ENCODE measurements at regions not wholly inside any gene's neighbourhood (a gene's known extent, or its start where the extent isn't known, plus 50 kb on each side); places are given as distances from the start of the nearest gene placed in this dataset.

DNA sequence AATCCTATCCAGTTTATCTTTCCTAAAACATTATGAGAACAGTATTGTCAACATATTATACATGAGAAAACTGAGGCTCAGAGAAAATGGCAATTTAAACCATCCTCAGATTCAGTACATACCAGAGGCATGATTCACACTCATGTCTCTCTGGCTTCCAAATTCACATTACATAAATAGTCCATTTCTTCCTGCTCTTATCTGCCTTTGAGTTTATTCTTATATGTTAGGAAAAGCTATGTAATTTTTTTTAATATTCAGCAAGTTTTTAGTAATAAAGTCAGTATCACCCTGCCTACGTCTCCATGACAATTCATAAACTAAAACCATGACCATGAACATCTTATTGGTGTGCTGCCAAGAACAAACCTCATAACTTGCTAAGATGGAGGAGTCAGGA lies 1260.2 kb upstream of the SORCS1 start:
- Histone ChIP-seq H3K18ac (ENCODE audit: extremely low read depth, low read length) (no peak overlapping the region), H2BK120ac (replicated peaks; ENCODE audit: low read depth, low read length) (no peak overlapping the region), H4K20me1 (replicated peaks in 1 of 2; ENCODE audit: control insufficient read depth in 1 of 2, insufficient read depth in 2 of 2, low read length in 2 of 2) (no peaks in the 10 kb centered on the region), H2BK20ac (ENCODE audit: low read length) (no peak overlapping the region), H3K9me3 (ENCODE audit: insufficient read depth in 2 of 2, low read depth in 1 of 2, low read length in 1 of 2) (no peaks in the 10 kb centered on the region), H3K23ac (ENCODE audit: insufficient read length) (no peak overlapping the region), H4K8ac (ENCODE audit: extremely low read depth, insufficient read depth, low read length) (no peak overlapping the region), H2BK15ac (ENCODE audit: low read length) (no peak overlapping the region), H3K27ac (ENCODE audit: low read depth, low read length) (no peak overlapping the region), H3K9ac (replicated peaks in 1 of 4; ENCODE audit: extremely low read depth in 1 of 4, low read depth in 3 of 4, low read length in 3 of 4) (no peak overlapping the region), H3K4me1 (replicated peaks in 1 of 4; ENCODE audit: control insufficient read depth in 3 of 4, insufficient read depth in 4 of 4, low read length in 3 of 4) (no peaks in the 10 kb centered on the region), H2AFZ (ENCODE audit: low read length) (no peak overlapping the region), H3K79me2 (ENCODE audit: control insufficient read depth in 1 of 2, insufficient read depth in 2 of 2, low read length in 2 of 2) (no peaks in the 10 kb centered on the region), H3K27me3 (replicated peaks in 1 of 4; ENCODE audit: control insufficient read depth in 3 of 4, extremely low read depth in 1 of 4, insufficient read depth in 3 of 4, low read length in 3 of 4) (no peaks in the 10 kb centered on the region), H2BK12ac (ENCODE audit: low read depth, low read length) (no peak overlapping the region), H3K79me1 (ENCODE audit: low read depth, low read length) (no peaks in the 10 kb centered on the region), H4K5ac (ENCODE audit: insufficient read length, low read depth, low read length) (no peak overlapping the region), H3K14ac (ENCODE audit: insufficient read length) (no peak overlapping the region), H3K4ac (replicated peaks; ENCODE audit: insufficient read length, low read depth, low read length) (no peak overlapping the region), H3K23me2 (ENCODE audit: low read depth, low read length) (no peaks in the 10 kb centered on the region), H3K56ac (replicated peaks; ENCODE audit: insufficient read length, low read depth, low read length) (no peak overlapping the region), H2AK5ac (ENCODE audit: low read depth, low read length) (no peak overlapping the region), H3K4me2 (ENCODE audit: insufficient read depth in 1 of 2, low read depth in 2 of 2, low read length in 2 of 2) (no peak overlapping the region), H3K36me3 (ENCODE audit: control insufficient read depth in 2 of 4, insufficient read depth in 4 of 4, low read length in 3 of 4) (no peaks in the 10 kb centered on the region), H3K4me3 (ENCODE audit: extremely low read depth in 1 of 4, insufficient read depth in 2 of 4, low read depth in 3 of 4, low read length in 4 of 4) (no peak overlapping the region), H2BK5ac (ENCODE audit: low read depth, low read length) (no peak overlapping the region), H4K91ac (replicated peaks; ENCODE audit: insufficient read length, low read length) (no peak overlapping the region)
- ChIA-PET POLR2A (ENCODE audit: partially characterized antibody) (no interaction called here), CTCF (ENCODE audit: partially characterized antibody) (no interaction called here)
- WGBS, 2 experiments (ENCODE audit: extremely low coverage in 1 of 2, insufficient coverage in 1 of 2, insufficient read length in 1 of 2, insufficient replicate concordance in 2 of 2, low coverage in 1 of 2, low lambda C conversion rate in 2 of 2, missing lambda C conversion rate in 1 of 2), result 100% methylated on average over 1 of the region's 1 CpG; no CpG with 5 or more reads in 1 of the 2 experiments
- TF ChIP-seq CHD1 (IDR thresholded peaks at IDR 0.05; ENCODE audit: low read depth, low read length) (no peak), KDM5A (IDR thresholded peaks at IDR 0.05; ENCODE audit: low read length) (no peak), PHF8 (conservative IDR thresholded peaks at IDR 0.05; ENCODE audit: low read depth, low read length) (no peak), SIRT6 (IDR thresholded peaks at IDR 0.05; ENCODE audit: low read length) (no peak)
- no peak for DNase-seq (ENCODE audit: low read depth in 1 of 2, low spot score in 2 of 2)
- no peak for FAIRE-seq
